NCI-H82 (cell line): ENCODE measurements at regions not wholly inside any gene's neighbourhood (a gene's known extent, or its start where the extent isn't known, plus 50 kb on each side); places are given as distances from the start of the nearest gene placed in this dataset.
"Not testable (repeated sequence)": the region's sequence is repeated elsewhere in the genome, so short reads cannot be mapped to it uniquely, and the experiment has no call there.

ENCODE experiments used
- DNase-seq: peaks from one replicate; lab custom pipeline; 2025; lab: John Stamatoyannopoulos, UW

DNA sequence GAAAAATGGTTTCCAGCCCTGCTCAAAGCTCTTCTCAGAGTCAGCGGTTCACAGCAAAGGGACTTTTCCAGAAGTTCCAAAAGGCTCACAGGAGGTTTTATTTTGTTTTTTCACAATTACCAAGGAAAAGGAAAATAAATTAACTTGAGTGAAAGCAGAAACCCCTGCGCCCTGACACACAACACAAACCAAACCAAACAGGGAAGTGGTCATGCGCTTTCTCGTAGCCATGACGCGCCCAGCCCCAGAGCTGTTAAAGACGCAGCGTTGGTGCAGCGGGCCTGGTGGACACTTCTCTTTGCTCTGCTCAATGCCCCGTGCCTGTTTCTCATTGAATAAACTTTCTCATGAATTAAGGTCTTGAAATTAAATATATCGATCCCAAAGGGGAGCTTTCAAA is 134.4 kb upstream of the LYZL2 start:
- DNase-seq: no peak

DNA sequence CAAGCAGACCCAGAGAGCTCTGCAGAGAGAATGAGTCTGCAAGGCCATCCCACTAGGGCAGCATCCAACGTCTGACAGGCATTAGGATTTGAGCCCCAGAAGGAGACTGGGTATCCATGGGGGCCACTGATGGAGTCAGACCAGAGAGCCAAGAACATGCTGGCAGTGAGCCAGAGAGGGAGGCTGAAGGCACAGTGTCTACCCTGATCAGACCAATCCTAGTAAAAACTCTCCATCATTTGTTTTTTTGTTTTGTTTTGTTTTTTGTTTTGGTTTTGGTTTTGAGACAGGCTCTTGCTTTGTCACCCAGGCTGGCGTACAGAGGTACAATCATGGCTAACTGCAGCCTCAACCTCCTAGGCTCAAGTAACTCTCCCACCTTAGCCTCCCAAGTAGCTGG is 133.1 kb upstream of the LYZL2 start:
- no peak for DNase-seq

DNA sequence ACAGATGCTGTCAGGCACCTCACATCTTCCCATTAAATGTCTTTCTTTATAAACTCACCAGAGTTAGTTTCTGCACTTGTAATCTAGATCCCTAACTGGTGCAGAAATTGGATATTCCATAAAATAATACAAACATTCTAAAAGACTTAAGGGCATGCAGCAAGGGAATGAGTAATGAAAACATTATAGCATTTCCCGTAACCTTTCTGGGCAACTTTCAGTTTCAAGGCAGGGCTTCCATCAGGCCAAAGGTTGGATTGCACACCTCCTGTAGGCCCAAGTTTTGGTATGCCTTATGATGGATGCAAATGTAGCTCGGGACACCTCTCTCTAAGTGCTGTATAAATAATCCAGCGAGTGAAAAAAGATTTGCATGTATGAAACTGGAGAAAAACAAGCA is 129.9 kb upstream of the LYZL2 start:
- no peak for DNase-seq

DNA sequence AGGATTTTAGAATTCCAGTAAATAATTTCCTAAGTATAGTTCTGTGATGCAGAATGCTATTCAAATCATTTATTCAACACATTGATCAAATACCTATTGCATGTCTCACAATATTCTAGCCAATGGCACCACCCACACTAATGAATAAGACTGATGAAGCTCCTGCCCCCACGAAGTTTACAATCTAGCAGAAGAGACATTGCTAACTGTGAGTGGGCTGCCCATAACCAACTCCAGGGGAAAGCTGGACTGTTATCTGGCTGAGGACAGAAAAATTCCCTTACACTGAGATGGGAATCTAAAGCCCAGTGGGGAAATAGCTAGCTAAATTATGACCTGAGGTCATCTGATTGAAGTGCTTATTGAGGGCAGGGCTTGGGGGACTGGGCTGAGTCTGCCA is 128.8 kb upstream of the LYZL2 start:
- no peak for DNase-seq

DNA sequence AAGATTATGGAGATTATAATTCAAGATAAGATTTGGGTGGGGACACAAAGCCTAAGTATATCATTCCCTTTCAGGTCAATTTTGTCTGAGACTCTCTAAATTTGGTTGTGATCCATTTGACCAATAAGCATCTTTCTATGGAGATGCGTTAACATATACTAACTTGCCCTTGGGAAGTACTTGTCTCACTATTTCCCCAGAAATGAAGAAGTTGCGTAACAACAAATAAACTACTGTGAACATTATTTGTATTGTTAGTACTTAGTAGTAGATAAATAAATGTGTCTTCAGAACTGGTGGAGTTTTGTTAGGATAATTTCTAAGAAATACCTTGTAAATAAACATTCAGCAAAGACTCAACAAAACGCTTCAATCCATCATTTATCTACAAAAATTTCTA is 127.3 kb upstream of the LYZL2 start:
- no peak for DNase-seq

DNA sequence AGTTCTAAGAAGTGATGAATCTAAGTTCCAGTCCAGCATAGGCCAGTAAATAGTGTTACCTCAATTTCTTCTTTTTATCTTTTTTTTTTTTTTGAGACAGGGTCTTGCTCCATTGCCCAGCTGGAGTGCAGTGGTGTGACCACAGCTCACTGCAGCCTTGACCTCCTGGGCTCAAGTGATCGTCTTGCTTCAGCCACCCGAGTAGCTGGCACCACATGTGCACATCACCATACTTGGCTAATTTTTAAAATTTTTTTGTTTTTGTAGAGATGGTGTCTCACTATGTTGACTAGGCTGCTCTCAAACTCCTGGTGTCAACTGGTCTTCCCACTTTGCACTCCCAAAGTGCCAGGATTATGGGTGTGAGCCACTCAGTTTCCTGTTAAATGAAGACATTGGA is 126.6 kb upstream of the LYZL2 start:
- no peak for DNase-seq

DNA sequence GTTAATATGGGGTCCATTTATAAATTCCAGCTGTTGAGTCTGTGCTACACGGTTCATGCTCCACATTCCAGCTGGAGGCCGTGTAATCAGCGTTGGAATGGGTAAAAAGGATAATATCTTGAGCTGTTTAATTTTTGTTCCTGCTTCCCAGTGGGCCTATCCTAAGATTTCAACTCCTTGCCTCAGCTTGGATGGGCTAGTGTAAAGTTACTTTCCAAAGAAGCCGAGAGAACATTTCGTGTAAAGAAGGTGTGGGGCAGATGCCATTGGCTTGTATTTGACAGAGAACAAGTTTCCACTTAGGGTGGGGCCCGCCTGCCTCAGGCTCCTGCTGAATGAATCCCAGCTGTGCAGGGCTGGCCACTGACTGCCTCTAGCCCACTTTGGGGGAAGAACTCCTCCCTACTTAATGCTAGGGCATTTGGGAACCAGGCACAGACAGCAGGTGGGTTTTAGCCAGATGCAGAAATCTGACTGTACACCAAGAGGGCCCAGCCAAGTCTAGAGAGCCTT is 125.9 kb upstream of the LYZL2 start:
- DNase-seq: no peak

DNA sequence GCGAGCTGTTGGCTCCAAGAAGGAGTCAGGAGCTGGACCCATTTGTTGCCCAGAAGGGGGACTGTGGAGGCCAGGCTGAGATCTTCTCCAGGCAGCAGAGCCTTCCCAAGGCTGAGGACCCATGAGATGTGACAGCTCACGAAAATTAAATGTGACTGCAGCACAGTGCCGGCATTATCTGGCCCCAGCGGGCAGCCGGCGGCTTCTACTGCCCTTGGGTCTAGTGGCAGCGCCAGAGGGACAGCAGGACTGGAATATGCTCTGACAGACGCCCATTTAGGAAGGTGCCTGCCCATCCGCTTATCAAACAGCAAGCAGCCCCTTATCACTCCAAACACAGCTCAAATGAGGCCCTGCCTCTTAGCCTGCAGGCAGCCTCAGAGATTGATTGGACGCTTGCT is 122.9 kb upstream of the LYZL2 start:
- DNase-seq: no peak

DNA sequence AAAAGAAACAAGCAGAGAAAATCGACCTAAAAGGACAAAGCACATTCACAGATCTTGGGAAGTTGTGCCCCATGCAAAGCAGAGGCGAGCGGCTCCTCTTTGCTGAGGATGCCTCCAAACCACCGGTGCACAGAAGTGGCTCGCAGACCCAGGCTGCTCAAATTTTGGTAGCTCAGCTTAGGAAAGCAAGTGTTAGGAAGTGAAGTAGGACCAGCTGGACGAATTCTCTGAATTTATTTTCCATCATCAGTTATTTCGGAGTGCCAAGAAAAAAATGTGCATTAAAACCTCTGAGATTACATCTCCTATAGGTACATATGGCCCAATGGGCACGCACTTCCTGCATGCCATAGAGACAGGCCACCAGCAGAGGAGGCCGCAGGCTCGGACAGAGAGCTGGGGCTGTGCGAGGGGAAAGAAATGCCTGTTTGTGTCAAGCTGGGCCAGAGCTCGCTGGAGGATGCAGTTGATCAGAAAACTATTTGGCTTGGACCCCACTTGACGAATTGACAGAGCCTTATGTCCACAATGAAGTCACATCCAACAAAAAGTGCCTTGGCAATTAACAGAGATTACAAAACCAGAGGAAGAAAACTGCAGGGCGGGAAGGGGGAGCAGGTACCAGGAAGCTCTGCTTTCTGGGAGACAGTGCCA is 122.3 kb upstream of the LYZL2 start:
- DNase-seq: peak; percentile 73

DNA sequence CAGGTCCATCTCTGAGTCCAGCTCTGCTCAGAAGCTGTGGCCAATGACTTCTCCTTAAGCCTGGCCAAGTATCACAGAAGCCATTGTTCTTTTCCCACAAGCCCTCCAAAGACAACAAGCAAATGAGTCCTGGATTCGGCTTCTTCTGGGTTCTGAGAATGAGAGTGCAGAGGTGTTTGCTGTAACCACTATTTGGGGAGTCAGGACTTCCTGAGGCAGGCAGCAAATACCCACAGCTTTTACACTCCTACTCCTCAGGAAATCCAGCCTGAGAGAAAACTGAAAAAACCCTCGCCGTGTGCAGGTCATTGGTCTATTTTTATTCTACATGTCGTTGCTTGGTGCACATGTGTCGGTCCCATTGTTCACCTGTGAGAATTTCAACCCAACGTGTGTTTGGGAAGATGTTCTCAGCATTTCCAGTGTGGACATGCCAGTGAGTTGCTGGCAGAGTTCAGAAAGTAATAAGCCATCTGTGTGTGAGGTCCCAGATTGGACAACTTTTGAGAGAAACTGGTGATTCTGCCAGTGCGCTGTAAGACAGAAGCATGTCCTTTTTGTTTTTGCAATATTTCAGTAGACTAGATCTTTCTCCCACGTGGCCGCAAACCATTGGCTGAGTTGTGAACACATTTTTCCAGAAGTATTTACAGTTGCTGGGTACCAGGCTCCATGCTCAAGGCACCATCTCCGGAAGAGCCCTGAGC is 121.6 kb upstream of the LYZL2 start:
- DNase-seq: no peak

DNA sequence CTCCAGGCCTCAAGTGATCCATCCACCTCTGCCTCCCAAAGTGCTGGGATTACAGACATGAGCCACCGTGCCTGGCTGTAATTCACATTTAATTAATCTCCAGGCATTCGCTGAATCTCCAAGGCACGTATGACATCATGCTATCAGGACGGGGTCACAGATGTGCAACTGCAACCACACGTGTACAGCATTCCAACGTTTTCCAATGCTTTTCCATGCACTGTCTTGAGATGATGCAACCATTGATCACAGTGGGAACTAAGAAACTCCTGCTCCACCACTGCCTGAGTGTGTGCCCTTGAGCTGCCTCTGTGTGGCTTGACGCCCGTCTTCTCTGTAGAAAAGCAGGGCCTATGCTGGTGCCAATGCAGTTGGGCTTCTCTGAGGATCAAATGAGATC is 119.8 kb upstream of the LYZL2 start:
- no peak for DNase-seq

DNA sequence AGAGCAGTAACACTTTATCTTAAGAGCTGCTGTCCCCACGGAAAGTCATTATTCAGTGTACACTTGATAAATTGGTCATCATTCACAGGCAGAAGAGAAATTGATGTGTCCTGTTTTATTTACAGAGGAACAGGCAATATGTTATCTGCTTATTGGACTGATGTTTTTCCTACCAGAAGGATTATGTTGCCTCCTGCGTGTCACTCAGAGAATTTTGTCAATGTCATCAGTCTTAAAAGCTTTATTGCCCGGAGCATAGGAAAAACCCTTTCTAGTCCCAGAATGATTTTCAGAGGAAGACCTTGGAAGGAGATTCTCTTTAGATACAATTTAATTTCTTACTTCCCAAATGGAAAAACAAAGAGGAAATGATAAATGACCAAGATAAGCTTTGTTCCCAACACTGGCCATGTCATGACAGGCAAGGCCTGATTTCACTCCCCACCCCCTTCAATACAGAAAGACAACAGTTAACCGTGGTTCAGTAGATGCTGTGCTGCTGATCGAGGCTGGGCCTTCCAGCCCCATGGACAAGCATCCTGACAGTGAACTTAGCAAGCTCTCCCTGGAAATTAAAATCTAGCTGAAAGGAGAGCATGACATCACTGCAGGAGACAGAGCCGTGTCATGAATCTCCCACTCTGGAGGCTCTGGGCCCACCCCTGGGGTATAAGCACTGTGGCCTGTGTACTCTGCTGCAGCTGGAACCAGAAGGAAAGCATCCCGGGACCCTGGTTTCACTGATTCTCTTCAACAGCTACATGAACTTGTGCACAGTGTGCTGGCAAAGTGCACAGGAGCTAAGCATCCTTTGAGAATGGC is 118.8 kb upstream of the LYZL2 start:
- DNase-seq: no peak

DNA sequence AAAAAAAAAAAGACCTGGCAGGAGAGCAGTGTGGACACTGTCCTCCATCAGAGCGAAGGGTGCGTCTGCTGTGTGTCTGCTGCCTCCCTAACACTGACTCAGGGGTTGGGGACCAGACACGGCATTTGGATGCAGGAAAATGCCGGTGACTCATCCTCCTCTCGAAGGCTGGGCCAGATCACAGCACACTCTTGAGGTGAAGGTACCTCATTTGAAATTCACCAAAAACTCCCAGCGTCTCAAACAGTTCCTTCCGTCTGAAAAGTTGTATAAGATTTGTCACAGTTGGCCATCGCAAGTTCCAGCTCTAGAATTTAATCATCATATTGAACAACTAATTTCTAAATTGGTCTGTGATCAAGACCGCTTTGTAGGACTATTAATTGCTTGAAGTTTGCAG is 118.1 kb upstream of the LYZL2 start:
- no peak for DNase-seq

DNA sequence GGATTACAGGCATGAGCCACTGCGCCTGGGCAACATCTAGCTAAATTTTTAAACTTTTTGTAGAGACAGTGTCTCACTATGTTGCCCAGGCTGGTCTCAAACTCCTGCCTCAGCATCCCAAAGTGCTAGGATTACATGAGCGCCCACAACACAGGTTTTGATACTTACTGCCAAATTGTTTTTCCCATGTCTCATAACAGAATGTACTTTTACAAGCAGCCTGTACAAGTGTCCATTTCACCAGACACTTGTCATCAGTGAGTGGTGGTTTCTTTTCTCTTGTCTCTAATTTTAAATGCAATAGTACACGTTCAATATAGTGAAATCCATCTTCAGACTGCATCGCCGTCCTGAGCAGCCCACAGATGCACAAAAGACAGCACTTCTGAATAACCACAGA is 116.4 kb upstream of the LYZL2 start:
- no peak for DNase-seq

DNA sequence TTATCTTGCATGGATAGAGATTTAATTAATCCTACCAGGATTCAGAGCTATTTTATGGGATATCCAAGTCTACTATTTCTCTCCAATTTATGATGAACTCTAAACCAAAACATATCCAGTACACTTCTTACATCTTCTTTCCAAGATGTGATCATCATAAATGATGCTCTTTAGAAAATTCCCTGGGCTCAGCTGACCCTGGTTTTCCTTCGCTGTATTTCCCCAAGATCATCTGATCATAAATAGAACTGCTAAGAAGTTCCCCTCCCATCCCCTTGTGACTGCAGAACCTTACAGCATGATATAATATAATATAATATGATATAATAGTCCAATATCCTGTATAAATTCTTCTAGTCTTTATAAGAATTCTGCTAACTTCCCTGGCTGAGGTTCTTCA is 114.6 kb upstream of the LYZL2 start:
- DNase-seq: no peak

DNA sequence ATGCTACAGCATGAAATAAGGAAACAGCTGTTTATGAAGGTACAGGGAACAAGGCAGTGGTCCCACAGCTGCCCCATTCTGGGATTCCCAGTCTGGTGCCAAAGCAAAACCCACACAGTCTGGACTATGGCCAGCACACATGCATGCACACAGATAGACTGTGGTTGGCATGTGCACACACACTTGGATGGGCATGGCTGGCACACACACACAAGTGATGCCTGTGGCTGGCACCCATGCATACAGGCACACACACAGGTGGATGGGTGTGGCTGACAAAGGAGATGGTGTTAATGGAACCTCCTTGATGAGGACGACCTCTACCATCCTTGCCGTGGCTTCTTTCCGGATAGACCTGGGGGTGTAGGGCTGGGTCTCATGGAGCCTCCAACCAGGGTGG is 114.0 kb upstream of the LYZL2 start:
- no peak for DNase-seq

DNA sequence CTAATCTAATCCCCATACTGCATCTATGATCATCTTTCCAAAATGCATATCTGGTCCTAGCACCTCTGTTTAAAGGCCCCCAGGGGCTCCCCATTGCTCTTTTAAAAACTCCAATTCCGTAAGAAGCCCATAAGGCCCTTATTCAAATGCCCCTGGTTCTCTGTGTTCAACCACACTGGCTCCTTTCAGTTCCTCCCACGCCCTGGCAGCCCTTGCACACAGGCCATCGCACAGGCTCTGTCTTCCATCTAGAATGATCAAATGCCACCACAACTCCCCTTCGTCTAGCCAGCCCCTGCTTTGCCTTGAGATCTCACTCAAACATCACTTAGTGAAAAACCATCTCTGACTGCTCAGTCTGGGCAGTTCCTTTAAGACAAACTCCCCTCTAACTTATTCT is 112.9 kb upstream of the LYZL2 start:
- DNase-seq: no peak

DNA sequence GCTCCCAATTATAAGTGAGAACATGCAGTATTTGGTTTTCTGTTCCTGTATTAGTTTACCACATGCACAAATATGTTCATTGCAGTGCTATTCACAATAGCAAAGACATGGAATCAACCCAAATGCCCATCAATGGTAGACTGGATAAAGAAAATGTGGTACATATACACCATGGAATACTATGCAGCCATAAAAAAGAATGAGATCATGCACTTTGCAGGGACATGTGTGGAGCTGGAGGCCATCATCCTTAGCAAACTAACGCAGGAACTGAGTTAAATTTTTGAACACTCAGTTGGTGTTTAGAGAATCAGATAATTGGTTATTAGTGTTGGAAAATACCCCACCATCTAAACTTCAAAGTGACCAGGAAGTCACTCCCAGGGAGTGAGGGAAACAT is 111.2 kb upstream of the LYZL2 start:
- DNase-seq: not testable (repeated sequence)

DNA sequence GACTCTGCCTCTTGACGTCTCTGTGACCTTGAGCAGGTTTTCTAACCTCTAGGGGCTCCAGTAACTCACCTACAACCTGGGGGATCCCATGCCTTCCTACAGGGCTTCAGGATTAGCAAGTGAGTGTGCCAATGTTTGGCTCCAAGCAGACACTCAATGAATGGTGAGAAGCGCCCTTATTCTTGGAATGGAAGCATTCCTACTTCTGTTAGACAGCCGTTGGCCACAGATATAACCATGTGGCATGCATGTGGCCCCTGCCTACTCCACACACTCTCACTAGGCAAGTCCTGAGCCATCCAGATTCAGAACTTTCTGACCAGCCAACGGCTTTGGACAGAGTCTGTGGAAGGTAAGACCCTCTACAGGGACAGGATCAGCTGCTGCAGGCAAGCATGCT is 108.9 kb upstream of the LYZL2 start:
- no peak for DNase-seq

DNA sequence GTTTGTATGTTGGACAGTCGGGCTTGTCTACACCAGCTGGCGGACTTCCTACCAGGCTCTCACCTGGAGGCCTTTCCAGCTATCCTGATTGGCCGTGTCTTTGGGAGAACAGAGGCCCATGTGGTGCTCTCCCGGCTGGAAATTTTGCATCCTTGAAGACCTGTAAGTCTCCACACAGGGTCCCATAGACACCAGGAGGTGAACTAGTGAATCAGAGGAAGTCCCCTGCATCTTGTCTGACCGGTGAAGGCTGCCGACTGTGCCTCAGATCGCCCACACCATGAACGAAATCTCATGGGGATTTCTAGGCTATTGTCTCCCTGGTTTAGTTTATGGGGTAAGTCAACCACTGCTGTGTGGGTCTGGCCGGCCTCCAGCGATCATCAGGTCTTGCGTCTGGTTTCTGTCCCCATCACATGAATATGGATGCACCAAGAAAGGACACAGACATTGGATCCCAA is 108.4 kb upstream of the LYZL2 start:
- DNase-seq: no peak

DNA sequence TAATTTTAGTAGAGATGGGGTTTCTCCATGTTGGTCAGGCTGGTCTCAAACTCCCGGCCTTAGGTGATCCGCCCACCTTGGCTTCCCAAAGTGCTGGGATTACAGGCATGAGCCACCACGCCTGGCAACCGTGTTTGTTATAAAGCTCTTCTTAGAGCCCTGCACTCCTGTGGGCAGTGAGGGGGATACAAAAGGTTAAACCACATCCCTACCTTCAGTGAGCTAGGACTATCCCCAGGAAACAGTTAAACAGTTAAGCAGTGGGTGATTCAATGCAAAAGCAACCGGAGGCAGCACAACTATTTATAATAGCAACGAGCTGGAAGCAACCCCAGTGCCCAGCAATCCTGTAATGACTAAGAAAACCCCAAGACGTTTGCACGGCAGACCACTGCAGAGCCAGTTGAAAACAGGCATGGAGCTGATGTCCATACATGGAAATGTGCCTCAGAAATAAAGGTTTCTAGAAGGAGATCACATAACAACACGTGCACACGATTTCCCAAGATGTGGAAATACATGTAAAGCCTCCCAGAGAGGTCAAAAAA is 107.2 kb upstream of the LYZL2 start:
- no peak for DNase-seq

DNA sequence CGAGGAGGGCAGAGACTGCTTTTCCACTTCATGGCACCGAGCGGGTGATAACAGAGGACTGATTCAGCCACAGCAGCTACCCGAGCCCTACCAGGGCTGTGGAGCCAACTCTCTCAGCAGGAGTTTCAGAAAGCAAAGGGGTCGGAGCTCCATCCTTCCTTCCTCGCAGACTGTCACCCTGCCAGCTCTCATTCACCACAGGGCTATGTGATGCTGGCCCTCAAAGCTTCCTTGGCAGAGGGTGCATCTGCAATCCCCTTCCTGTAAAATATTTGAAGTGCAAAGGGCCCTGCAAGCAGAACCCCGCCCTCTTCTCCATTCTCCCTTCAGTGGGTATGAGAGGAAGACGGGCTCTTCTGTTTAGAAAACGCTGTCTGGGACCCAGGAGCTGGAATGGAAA is 105.3 kb upstream of the LYZL2 start:
- no peak for DNase-seq

DNA sequence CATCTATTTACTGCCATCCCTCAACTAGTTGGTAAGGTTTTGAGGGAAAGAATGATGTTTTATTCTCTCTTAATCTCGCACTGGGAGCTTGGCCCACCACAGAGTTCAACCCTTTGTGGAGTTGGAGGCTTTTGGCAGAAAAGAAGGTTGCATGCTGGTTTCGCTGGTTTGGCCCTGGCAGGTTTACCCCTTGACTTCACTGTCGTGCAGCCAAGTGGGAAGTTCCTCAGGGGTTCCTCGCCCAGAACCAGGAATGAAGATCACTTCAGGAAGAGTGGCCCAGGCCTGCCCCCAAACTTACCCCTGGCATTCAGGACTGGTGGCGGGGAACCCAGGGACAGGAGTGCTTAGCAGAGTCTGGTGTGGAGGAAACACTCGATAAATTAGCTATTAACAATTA is 103.1 kb upstream of the LYZL2 start:
- DNase-seq: no peak
